HG02759 (cell line): ENCODE measurements at regions not wholly inside any gene's neighbourhood (a gene's known extent, or its start where the extent isn't known, plus 50 kb on each side); places are given as distances from the start of the nearest gene placed in this dataset.
A peak's percentile ranks its signal among the peaks of the same experiment; 100 is the strongest.

Experiments used
- ATAC-seq: cut with Tn5 transposase; IDR thresholded peaks from one replicate; pipeline ENCODE4 v1.9.1; 2021; ENCODE audit warnings: mild to moderate bottlenecking, moderate library complexity; ENCODE audit not compliant: unreplicated experiment

DNA sequence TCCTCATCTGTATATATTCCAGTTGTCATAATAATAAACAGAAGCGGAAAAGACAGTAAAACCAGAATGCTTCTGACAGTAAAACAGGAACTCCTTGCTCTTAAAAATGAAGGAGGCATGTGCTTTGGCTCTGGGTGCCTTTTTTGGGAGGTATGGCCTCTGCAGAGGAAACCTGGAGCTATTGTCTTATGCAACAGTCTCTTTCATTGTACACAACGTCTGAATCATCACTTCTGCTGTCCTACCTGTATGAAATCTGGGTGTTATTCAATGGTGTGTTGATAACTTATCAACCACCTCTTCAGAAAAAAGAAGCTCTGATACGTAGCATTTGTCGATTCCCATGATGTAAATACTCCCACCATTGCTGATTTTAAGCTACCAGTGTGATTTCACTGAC lies 64.8 kb downstream of the CDCA7 start:
- ATAC-seq = no peak

DNA sequence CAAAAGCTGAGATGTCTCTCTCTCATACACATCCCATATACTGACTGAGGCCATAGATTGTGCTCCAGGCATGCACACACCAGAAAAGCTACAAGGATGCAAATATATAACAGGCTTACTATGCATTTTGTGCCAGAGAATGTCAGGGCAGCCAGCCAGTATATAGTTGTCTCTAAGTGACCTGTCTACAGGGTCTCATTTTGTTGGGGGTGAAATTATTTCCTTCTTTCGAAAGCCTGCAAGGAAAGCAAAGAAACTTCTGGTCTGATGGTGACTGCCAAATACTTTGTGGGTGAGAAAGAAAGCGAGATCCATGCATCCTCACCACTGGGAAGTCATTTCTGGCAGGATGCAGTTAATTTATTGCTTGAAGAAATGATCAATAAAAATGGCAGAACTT lies 70.2 kb downstream of the CDCA7 start:
- no peak for ATAC-seq

DNA sequence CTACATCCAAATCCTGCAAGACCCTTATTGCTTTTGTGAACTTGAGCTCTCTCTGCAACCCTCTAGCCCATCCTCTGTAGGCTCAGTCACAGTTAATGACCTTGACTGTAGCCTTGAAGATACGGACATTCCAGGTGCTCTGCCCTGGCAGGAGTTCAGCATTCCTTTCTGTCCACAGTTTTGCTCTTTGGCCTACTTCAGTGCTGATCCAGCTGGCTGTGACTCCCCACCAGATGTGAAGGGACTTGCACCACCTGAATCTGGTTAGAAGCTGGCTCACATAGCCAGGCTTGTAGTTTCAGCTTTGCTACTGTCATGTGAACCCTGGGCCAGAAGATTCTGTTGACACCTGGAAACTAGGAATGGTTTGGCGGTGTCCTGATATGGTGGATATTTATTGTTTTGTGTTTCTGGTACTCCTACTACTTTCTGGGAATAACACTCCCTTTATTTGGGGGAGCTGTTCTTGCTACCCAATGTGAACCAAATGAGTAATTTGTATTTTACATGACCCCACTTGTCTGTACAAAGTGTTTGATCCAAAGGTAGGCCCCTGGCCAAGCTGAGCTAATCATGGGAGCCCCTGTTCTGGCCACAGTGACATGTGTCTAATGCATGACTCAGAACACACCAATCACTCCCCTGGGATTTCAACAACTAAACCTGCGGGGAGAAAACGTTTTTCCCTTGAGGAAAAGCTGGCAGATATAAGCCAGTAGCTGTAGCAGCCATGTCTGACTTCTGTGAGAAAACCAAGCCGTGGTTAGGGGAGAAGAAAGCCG lies 73.4 kb downstream of the CDCA7 start:
- no peak for ATAC-seq

DNA sequence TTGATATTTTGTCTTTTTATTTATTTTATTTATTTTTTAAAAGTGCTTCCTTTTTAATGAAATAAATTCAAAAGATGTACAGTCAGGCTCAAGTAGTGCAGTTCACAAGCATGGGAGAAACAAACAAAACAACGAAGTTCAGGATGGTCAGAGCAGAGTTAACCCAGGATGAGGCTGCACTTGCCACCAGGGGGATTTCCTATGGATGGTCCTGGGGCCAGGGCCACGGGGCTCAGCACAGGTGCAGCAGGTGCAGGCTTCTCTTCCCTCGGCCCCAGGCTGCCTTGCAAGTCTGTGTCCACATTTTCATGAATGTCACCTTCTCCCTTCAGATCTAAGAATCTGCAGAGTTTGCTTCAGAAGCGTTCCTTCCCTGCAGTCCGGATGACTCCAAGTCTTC lies 76.5 kb downstream of the CDCA7 start:
- no peak for ATAC-seq

DNA sequence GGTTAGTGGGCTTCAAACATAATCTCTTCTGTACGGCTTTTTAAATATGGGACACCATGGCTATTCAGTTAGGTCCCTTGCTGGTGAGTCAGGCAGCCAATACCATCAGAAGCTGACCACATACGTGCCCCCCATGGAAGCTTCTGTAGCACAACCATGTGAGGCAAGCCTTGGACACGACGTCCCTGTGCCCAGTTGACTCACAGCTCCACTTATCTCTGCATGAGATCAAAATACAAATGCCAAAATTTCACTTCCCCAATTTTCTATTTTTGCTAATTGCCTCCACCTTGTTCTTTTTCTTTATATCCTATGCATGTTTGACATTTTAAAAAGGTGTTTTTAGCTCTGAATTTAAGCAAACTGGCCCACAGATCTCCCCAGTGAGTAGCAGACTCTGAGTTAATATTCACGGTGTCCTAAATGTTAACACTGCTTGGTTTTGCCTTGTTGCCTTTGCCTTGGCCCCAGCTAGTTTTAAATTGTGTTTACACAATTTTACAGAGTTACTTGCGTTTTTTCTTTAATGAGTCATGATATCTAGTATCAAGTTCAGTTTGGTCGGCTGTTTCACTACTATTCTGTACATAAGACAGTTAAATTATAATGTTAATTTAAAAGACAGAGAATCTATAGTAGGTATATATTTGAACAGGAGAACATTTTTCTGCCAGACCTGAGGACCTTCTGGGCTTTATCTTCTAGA lies 77.5 kb downstream of the CDCA7 start:
- no peak for ATAC-seq

DNA sequence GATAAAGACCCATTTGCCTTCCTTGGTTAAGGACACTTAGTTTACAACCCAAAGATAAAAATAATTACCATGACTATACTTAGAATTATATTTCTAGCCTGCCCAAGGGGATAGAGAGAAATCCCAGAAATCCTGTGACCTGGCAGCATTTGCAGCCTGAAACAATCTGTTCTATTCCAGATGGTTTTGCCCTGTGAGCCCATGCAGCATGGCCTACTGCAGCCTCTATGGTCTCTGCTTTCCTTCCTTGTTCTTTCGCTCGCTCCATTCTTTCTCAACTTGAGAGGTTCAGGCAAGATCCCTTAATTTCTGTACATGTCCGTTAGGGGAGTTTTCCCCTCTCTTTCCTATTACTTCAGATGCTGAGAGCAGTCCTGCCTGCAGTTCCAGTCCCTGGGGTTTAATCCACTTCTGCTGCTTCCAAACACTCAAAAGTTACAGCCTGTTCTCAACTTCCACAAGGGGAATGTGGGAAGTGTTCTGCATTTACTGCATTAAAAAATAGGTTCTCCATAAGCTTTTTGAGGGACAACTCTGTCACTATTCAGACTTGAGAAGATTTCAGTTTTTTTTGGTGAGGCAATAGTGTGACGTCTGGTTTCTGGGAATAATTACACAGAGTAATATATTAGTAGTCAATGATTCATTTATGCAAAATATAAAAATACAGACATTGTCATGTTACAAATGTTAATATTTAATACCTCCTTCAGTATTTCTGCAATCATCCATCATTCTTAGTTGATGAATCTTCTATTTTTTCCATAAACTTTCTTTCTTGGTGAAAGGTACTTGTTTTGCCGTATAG lies 80.3 kb downstream of the CDCA7 start:
- no peak for ATAC-seq

DNA sequence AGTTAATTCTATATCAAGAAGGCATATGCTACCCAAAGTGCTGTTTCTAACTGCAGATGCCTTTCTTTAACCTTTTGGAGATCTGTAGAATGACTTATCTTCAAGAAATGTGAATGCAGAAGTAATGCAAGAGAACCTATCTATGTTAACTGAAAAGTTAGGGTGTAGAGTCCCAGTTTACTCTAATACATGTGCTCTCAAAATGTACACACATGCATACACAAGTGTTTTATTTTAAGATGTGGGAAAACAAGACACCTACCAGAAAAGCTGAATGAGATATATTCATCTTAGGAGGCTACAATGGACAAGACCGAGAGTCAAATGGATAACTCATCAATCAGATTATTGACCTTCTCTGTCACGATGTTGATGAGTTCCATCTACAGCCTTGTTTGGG lies 80.9 kb downstream of the CDCA7 start:
- no peak for ATAC-seq

DNA sequence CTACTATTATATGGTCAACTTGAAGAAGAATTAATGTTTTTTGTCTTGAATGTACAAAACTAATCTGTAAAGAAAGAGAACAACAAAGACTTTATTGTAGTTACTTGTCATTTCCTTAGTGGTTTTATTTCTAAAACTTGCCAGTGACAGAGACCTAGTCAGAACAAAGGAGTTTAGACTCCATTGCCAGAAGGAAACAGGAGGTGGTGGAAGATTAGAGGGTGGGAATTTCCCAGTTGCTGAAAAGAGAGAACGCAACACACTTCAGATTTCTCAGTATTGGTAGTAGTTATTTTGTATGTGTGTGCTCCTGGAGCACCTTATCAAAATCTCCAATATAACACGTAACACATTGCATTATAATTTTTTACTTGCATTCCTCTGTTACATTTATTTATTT lies 81.4 kb downstream of the CDCA7 start:
- ATAC-seq = no peak

DNA sequence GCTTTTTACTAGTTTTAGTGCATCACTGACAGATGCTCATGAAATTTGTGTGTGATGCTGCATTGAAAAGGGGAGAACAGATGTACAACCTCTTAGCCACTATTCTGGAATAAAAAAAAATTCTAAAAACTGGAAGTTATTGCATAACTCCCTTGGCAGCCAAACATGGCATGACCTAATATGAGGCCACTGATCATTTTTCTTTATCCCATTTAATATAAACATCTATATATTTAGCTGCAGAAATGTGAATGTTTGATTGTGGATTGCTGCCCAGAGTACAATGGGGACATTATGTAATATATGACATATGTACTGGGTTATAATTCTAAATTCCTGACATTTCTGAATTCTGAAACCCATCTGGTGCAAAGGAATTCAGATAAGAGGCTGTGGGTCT lies 86.5 kb downstream of the CDCA7 start:
- no peak for ATAC-seq

DNA sequence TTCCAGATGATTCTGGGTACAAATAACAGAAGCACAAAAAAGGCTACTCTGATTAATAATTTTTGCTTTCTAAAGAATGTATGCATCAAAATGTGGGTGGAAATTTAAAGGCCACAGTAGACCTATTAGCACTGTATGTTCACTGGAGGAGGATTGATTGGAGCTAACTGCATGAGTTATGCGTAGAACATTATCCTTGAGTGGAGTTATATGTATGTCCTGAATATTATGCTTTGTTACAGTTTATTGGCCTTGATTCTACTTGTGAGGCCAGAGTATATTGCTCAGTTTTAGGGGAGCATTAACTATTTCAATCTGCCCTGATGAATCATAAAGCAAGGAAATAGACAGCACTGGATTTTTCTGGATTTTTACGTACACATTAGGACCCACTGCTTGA lies 87.9 kb downstream of the CDCA7 start:
- no peak for ATAC-seq

DNA sequence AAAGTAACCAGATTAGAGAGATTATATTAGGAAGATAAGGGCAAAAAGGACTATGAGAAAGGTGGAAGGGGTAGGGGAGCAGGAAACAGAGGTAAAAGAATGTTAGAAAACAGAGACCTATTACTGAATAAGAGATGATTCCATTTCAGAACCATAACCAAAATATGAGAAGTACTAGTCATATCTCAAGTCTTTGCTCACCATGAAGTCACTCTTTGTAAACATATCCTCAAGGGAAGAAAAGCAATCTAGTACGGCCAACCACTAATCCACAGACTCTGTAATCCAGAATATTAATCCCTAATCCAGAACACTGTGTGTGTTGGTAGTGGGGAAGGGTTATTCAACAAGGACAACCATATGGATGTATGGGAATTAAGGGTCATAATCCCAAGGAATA lies 92.0 kb downstream of the CDCA7 start:
- no peak for ATAC-seq

DNA sequence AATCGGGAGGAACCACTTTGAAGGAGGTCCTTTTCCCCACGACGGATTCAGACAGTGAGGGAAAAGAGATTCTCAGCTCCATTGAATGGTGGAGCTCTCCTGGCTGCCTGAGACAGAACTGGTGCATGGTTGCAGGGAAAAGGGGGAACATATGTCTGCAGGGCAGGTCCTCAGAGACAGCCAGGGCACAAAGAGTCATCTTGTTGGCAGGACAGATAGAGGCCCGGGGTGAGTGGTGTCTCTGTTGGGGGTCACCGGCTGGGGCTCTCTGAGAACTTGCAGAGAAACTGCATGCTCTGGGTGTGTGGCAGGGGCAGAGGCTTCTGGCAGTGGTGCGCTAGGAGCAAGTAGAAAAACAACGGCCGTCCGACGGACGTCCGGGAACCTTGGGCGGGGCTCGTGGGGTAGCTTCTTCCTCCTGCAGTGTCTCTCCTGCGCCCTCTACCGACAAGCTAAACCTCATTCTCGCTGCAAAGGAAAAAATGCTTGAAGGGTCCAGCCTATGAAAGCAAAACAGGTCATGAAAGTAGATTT lies 94.3 kb downstream of the CDCA7 start:
- peak; percentile 72 for ATAC-seq

DNA sequence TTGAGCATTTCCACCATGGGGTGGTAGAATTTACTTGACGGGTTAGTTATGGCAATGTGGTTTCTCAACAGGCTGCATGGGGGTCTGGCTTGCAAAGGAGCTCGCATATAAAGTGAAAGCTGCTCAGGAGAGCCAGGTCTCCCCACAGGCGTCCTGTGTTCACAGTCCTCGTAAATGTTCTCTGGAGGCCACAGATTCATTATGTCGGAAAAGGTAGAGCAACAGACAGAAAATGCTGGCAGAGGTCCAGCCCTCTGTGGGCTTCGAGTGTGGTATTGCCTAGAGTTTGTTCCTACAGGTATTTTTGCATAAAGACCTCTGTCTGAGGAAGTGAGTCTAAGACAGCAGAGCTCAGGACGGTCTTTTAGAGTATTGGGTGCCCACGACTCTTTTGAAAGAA lies 96.4 kb downstream of the CDCA7 start:
- no peak for ATAC-seq

DNA sequence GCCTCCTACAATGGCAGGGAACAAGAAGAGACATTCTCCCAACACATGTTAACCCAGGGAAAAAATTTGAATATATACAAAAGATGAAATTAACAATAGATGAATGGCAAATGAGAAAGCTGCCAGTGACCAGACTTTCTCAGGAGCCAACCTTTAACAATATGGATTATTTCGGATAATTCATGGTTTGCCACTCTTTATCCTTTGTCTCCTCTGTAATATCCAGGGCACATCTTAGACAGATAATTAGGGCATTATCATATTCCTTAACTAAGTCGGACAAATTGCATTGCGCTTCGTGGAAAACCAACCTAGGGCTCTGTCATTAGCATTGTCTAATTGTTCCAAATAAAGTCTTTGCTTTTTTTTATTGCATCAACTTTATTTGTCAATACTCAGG lies 97.3 kb downstream of the CDCA7 start:
- no peak for ATAC-seq

DNA sequence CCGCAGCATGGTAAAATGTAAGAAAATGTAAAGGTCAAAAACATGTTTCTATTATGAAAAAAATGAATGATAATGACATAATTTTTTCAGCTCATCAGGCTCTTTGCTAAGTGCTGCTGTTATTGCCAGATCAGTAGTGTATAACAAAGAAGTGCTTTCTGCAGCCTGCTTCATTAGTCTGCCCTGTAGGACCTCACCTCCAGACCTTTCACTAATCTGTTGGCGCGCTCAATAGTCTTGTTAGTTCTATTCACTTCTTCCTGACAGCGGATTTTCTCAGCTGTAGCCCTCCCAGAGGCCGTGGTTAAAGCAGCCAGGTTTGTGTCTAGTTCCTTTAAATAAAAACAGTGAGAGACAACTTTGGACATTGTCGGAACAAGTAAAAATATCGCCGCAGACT lies 97.7 kb downstream of the CDCA7 start:
- ATAC-seq = no peak

DNA sequence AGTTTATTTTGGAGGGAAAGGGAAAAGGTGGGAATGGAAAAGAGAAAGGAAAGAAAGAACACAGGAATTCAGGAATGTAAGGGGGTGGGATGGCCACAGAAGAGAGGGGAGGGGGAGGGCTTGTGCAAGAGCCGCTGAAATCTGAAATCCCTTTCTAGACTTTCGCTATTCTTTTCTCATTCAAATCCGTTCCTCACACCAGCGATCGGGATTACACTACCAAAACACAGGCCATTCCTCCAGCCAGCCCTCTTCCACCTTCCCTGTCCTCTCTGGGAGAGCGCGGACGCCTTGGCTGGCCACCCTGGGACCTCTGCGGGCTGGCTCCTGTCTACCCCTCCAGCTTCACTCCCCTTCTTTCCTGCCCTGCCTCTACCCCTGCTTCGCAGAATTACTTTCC lies 102.3 kb downstream of the CDCA7 start:
- no peak for ATAC-seq

DNA sequence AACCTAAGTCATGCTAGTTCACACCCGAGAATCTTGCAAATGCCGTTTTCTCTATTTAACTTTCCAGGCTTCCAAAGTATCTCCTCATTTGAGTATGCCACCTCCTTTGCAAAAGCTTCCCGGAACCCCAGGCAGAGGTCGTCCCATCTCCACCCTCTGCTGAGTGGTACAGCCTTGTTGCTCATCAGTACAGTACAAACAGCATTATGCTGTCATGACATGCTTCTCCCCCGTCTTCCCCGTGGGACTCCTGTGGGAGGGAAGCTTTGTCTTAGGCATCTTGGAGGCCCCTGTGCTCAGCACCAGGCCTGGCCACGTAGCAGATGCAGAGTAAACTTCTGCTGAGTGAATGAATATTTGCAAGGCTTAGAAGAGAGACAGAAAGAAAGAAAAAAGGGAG lies 102.7 kb downstream of the CDCA7 start:
- no peak for ATAC-seq

DNA sequence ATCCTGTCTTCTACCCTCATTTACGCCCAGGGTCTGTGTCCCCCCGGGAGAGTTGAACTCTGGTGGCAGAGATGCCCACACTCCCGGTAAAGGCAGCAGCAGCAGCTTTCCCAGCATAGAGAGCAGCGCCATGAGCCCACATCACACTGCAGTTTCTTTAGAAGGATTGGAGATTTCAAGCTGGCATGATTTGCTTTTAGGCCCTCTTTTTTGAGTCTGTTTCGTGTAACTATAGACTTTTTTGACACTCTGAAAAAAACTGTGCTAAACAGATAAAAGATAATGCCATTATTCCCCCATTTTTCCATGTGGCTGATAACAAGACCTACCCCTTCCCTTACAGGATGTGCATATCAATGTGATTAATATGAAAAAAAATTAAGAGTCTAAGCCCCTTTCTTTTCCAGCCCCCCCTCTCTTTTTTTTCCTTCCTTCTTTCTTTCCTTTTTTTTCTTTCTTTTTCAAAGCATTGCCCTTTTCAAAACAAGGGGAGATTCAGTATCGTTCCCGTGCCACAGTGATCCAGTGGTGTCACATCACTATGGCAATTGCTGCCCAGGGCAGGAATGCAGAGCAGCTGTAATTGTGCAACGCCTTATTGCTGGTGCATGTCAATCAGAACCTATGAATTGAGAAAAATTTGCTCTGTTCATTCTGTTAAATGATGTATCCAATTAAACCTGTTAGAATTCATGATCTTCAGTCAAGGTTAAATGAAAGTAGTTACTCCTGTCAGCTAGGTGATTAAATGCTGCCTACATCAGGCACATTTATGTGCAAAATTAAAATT lies 104.5 kb downstream of the CDCA7 start:
- no peak for ATAC-seq

DNA sequence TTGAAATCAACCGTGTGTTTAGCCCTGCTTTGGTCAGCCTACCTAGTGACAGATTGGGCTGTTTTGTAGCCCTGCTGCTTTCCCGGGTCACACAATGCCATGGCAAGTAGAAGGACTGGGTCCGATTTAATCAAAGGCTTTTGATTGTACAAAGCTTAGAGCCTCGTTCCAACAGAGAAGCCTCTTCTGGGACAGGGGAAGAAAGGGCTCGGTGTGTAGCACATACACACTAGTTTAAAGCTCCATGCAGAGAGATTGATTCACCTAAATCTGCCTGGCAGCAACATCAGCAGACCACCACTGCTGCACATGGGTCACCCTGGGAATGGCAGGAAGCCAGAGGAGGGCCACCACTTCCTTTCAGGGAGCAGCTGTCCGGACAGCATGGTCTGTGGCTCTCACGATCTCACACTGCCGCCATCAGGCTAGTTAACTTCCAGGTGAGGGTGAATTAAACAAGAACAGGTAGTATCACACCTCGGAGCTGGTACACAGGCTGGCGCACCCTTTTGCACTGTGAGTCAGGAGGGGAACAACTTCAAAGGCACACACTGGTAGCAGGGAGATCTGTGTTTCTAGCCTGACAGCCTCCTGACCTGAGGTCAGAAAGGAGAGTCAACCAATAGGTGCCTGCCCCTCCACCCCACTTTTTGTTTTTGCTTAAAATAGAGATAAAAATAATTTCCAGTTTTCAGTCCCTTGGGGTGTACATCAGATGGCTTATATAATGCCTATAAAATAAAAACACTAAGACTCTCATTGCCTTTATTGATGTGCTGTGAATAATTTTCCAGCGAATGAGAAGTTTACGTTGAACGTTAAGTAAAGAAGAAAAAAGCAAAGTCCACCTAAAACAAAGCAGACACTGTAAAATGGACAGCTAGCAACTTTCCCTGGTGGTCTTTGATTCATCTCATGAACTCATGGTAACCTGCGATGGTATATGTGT lies 108.5 kb downstream of the CDCA7 start:
- no peak for ATAC-seq

DNA sequence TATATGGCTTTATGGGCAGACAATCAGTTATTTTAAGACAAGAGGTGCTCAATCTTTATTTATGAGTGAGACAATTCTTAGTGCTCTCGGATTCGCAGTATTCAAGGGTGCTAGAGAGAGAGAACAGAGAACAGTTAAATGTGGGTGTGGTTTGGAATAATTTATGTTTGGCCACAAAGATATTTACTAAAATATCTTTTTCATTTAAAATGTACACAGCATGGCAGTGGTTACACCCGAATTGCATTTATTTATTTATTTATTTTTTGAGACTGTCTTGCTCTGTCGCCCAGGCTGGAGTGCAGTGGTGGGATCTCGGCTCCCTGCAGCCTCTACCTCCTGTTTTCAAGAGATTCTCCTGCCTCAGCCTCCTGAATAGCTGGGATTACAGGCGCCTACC lies 109.2 kb downstream of the CDCA7 start:
- no peak for ATAC-seq
